ENCODE measurements at regions not wholly inside any gene's neighbourhood (a gene's known extent, or its start where the extent isn't known, plus 50 kb on each side); places are given as distances from the start of the nearest gene placed in this dataset.
"Not testable (repeated sequence)": the region's sequence is repeated elsewhere in the genome, so short reads cannot be mapped to it uniquely, and the experiment has no call there.

GRCh38 chr12:59084511-59085375 is 164.4 kb upstream of the LRIG3 start:
- peak; percentile 6 for DNase-seq (ENCODE audit: low spot score)

DNA sequence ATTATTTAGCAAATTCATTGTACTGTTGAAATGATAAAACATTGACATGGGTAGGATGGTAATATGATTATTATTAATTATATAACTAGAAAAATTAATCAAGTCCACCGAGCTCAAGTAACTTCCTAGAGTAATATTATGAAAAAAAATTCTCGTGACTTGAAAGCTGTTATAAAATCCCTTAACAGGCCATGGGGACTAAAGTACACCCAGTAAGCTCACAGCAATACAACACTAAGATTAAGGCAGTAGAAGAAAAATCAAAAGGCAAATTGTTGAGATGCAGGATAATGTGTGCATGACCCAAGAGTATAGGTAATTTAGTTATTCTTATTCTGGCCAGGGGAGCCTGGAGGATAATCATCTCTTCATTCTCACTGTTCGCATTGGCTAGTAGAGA is 162.6 kb upstream of the LRIG3 start:
- DNase-seq (ENCODE audit: low spot score): no peak

DNA sequence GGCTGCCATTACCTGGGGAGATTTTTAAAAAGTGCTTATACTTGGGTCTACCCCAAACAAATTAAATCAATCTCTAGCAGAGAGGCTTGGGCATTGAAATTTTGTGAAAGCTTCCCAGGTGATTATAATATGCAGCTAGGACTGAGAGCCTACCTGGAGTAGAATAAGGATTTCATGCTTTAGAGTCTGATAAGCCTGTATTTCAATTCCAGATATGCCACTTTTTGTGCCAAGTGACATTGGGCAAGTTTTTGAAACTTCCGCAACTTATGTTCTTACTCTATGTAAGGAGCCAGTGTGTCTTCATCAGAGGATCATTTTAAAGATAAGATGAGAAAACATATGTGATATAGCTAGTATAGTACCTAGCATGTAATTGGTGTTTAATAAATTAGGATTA is 159.8 kb upstream of the LRIG3 start:
- DNase-seq (ENCODE audit: low spot score): no peak

DNA sequence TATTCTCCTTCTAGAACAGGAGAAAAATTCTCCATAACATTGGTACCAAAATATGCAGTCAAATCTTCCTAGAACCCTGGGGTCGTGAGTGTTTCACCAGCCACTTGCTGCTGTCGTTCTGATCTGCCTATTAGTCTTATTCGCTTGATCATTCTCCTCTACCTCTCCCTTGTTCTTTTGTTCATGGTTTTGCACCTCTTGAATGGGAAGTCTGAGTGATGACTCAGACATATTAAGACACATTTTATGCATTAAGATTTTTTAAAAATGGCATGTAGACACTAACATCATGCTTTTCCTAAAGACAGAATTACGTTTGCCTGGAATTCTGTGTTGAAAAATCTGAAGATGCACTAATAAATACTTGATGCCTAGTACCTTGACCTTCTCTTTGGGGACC is 159.2 kb upstream of the LRIG3 start:
- DNase-seq (ENCODE audit: low spot score): no peak

GRCh38 chr12:59079002-59079401 is 158.7 kb upstream of the LRIG3 start:
- DNase-seq (ENCODE audit: low spot score): no peak

GRCh38 chr12:59077575-59078426 is 157.5 kb upstream of the LRIG3 start:
- no peak for DNase-seq (ENCODE audit: low spot score)

GRCh38 chr12:59077153-59077552 is 156.8 kb upstream of the LRIG3 start:
- no peak for DNase-seq (ENCODE audit: low spot score)

- no peak for DNase-seq (ENCODE audit: low spot score)
Observed at GRCh38 chr12:59076622-59077021, 156.3 kb upstream of the LRIG3 start.

DNA sequence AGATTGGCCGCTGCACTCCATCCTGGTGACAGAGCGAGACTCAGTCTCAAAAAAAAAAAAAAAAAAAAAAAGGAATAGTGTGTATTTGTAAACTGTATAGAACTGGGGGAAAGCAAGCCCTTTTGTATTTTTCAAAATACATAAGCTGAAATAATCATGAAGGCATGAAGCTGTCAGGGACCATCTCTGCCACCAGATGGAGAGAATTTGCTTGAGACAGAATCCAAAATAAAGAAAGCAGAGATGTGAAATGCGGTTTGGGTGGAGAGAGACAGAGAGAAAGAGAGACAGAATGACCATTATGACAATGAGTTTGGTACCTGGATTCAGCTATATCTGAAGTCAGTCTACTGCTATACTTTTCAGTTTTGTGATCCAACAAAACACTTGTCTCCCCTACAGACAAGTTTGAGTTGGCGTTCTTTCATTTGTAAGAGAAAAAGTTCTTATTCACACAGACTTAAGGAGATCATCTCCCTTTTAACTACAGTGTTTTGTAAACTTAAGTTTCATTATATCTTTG is 155.7 kb upstream of the LRIG3 start:
- no peak for DNase-seq (ENCODE audit: low spot score)

DNA sequence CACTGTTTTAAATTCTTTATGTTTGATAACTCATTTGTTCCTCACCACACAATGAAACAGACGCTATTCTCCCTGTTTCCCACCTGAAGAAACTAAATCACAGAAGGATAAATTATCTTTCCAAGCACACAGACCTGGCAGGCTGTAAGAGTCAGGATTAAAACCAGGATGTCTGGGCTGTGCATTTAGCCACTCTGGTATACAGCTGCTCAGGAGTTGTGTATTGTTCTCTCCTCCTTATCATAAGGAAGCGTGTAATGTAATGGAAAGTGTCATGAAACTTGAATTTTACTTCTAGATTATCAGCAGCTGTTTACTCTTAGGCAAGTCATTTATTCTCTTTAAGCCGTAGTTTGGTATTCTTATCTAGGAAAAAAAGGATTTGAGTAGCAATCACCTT is 154.8 kb upstream of the LRIG3 start:
- no peak for DNase-seq (ENCODE audit: low spot score)

GRCh38 chr12:59070322-59070933 is 150.1 kb upstream of the LRIG3 start:
- DNase-seq (ENCODE audit: low spot score): no peak

- DNase-seq (ENCODE audit: low spot score): no peak
Observed at GRCh38 chr12:59069516-59069915, 149.2 kb upstream of the LRIG3 start.

GRCh38 chr12:59068436-59068835 is 148.1 kb upstream of the LRIG3 start:
- DNase-seq (ENCODE audit: low spot score): no peak

DNA sequence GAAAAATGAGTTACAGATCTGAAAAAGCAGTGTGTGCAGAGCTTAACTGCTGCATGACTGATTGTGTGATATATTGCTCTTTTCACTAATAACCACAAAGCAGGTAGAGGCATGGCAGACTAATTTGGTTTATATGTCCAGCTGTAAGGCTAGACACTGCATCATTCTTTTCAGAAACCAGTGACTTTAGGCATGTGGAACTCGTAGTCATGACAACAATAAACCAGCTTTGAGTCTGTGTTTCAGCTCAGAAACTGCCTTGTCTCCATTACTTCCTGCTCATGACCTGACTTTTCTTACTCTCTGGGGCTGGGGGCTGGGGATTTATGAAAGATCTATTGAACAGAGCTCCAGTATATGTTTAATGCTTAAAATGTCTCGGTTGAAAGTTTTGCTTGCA is 146.8 kb upstream of the LRIG3 start:
- no peak for DNase-seq (ENCODE audit: low spot score)

DNA sequence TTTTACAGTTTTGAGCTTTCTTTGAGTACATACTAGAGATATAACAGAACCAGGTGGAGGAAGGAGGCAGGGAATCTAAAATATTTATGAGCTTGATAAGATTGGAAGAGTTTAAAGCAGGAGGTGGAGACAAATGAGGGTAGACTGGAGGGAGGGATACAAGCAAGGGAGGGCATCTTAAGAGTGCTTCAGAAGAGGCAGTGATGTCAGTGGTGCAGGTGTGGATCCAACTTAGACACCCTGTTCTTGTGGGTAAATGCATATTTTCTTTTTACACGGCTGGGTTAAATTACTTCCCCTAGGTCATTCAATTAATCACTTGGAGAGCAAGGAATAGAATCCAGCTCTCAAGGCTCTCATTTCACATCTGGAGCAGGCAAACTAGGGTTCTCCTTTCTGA is 146.1 kb upstream of the LRIG3 start:
- DNase-seq (ENCODE audit: low spot score): no peak

DNA sequence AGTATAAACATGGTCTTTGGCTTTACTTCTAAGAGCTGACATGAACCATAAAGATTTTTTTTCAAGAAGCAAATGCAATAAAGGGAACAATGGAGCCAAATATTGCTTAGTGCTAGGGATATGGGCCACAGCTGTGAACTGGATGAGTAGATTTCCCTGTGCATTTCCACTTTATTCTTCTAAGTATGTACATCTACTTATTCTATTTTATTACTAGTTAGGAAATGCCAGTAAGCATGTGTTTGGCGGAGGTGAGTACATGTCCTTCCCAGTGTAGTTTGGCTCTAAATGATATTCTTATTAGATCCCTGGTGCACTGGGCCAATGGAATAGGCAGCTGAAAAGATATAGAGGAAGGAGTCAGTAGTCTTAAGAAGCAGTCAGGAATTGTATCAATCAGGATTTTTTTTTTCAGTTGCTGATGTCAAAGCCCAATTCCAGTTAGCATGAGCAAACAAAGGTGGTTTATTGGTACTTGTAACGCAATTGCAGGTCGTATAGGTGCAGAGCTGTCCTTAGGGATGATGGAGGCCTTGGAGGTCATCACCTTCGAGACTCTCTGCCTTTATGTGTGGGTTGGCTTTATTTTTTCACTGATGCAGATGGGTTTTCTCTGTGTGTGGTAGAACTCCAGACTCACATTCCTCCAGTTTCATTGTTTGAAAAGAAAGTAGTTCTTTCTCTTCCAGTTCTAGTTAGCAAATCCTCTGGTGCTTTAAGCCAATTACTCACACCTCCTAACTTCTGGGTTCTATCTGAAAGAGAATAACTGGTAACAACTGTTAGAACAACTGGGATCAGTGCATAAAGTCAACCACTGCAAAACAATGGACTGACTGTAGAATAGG is 139.0 kb upstream of the LRIG3 start:
- no peak for DNase-seq (ENCODE audit: low spot score)

DNA sequence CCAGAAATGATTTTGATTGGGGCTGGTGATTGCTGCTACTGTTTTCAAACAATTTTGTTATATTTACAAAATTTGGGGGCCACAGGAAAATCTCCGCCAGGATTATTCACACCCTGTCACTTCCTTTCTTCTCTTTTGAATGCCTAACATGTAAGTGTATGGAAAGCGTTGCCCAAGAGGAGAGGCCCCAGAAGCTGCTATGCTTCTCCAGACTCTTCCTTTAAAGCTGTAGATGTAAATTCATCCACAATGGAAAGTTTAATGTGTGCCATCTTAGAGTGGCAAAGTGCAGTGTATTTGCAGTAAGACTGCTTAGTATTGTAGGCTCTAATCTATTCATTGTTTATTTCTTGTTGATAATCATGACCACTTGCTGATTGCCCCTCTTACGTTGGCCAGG is 136.7 kb upstream of the LRIG3 start:
- no peak for DNase-seq (ENCODE audit: low spot score)

- DNase-seq (ENCODE audit: low spot score): no peak
Observed at GRCh38 chr12:59055204-59055860, 135.0 kb upstream of the LRIG3 start.

GRCh38 chr12:59053266-59053899 is 133.1 kb upstream of the LRIG3 start:
- DNase-seq (ENCODE audit: low spot score): not testable (repeated sequence)

DNA sequence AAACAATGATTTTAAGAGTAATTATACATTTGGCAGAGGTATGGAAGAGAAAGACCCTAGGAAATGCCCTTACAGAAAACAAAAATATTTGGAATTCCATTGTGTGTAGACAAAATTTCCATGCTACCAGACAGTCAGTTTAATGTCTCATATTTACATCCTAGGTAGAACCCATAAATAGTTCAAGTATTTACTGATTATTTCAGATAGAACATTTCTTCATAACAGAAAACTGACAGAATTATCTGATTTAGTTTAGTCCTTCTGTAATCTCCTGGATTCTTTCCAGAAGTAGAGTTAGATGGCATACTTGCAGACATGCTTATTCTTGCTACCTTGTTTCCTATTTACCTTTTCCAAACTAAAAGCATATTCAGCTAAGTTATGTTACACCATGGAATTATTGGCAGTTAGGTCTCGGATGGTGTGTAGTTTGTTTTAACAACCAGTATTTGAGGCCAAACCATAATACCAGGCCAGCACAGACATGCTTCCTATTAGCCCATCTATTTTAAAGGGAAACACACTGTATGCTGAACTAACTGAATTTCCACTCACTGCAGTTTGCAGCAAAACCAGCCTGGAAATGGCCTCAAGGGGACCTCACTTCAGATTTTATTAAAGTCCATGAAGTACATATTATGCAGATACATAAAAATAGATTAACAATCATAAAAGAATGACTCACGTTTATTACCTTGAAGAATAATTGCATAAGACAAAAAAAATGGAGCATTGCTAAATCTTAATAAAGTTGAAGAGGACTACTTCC is 126.6 kb upstream of the LRIG3 start:
- no peak for DNase-seq (ENCODE audit: low spot score)
